NCI-H82 treated with DMSO at 0.1 percent for 48 hours (cell line): ENCODE measurements at regions not wholly inside any gene's neighbourhood (a gene's known extent, or its start where the extent isn't known, plus 50 kb on each side); places are given as distances from the start of the nearest gene placed in this dataset.
"Not testable (repeated sequence)": the region's sequence is repeated elsewhere in the genome, so short reads cannot be mapped to it uniquely, and the experiment has no call there.

Experiments
- DNase-seq: peaks from one replicate; lab custom pipeline; 2025; ENCODE audit not compliant: unreplicated experiment; lab: John Stamatoyannopoulos, UW

DNA sequence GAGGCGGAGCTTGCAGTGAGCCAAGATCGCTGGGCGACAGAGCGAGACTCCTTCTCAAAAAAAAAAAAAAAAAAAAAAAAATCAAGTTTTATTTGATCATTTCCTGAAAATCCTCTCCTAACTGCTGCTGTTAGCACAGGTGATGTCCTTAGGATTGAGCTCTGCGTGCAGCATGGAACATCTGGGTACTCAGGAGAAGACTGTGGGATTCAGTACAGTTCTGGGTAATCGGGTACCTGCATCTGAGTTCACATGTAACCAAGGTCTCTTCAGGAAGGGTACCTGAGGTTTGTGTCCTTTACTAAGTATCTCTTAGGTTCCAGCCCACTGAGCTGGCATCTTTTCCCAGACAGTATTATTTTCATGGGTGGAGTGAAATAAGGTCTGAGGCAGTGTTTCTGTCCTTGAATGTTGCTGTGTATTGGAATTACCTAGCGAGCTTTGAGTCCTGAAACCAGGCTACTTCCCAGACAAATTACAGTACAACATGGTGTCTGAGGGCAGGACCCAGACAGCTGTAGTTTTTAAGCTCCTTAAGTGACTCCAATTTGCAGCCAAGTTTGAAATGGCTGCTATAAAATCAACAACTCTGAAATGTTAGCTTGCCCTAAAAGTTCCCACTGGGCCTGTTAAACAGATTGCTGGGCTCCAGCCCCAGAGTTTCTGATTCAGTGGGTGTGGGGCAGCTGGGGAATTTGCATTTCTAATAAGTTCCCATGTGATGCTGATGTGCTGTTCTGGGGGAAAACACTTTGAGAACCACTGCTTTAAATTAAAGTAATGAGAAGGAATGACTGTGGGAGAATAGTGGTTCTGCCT lies 120.5 kb downstream of the PMAIP1 start:
- no peak for DNase-seq

DNA sequence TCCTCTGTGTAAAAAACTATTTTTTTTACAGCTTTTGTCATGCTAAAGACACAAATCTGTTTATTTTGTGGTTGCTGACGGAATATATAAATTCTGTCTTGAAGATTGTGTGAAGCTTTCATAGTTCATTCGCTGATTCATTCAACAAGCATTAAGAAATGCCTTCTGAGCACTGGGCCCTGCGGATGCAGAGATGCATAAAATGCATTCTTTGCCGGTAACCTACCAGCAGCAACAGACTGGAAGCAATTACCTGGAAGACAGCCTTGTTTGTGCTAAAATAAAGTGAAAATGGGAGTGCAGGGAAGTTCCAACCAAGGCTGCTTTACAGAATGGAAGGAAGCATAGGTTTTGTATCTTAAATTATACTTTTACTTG lies 119.7 kb downstream of the PMAIP1 start:
- DNase-seq: no peak

DNA sequence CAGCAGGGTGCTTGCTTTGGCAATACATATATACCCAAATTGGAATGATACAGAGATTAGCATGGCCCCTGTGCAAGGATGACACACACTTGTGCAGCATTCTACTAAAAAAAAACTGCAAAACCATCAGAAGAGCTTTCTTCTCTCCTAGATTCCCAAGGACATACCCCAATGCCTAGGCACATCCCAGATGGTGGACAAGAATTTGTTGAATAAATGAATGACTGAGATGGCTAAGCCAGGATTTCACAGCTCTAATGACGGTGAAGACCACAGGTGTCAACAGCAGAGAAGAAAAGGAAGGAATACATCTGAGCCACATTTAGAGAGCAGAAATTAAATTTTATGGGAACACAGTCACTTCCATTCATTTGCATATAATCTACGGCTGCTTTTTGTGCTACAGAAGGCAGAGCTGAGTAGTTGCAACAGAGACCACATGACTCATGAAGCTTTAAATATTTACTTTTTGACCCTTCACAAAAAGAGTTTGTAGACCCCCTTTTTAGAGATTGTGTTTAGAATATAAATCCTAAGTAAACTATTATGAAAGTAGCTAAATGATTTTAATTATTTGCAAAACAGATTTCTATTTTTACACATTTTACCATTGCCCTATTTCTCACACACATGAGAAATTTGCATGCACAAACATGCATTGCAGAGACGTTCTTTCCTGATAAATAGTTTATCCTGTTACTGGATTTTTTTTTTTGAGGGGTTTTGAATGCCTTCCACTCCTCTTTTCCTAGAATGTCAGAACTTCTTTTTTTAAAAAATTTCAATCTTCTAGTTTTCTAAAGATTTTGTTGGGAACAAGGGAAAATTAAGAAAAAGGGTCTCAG lies 119.0 kb downstream of the PMAIP1 start:
- DNase-seq: no peak

DNA sequence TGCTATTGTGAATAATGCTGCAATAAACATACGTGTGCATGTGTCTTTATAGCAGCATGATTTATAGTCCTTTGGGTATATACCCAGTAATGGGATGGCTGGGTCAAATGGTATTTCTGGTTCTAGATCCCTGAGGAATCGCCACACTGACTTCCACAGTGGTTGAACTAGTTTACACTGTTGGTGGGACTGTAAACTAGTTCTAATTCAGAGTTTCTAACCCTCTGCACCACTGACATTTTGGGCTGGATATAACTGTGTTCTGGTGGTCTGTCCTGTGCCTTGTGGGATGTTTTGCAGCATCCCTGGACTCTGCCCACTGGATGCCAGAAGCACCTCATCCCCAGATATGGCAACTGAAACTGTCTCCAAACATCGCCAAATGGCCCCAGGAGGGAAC lies 118.3 kb downstream of the PMAIP1 start:
- DNase-seq: not testable (repeated sequence)

DNA sequence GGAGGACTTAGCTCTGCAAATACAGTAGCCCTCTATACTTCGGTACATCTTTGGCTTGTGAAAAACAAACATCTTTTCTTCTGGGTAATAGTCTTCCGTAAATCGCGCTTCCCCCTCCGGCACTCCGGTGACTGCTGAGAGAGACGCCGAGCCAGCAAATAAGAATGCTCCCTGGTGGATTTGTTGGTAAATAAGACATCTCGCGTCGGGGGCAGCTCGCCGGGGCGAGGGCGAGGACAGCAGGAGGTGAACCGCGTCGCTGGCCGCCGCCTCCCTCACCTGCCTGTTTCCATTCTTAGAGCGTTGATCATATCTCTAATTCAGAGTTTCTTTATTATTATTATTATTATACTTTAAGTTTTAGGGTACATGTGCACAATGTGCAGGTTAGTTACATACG lies 117.6 kb downstream of the PMAIP1 start:
- DNase-seq: no peak

DNA sequence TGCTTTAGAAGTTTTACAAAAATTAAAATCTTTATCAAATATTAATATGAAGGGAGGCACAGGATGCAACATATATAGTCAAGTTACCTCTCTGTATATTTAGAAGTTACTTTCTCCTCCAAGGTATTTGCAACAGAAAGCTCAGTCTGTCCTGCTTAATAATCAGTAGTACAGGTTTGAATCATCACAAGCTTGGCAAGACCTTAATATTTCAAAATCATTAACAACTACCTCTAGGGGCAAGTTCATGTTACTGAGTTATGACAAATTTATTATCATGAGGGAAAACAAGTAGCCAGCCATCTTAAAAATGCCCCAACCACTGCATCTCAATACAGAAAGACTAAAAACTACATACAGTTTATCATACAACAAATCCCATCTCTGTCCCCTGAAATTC lies 116.0 kb downstream of the PMAIP1 start:
- not testable (repeated sequence) for DNase-seq

DNA sequence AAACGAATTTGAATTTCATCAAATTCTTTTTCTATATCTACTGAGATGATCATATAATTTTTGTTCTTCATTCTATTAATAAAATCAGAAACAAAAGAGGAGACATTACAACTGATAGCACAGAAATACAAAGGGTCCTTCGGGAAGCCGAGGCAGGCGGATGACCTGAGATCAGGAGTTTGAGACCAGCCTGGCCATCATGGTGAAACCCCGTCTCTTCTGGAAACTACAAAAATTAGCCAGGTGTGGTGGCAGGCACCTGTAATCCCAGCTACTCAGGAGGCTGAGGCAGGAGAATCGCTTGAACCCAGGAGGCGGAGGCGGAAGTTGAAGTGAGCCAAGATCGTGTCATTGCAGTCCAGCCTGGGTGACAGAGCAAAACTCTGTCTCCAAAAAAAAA lies 113.4 kb downstream of the PMAIP1 start:
- not testable (repeated sequence) for DNase-seq

- no peak for DNase-seq
Measured at GRCh38 chr18:60010984-60011383, 111.2 kb downstream of the PMAIP1 start.

GRCh38 chr18:60010513-60010912 lies 110.7 kb downstream of the PMAIP1 start:
- no peak for DNase-seq

- DNase-seq: no peak
Measured at GRCh38 chr18:60007661-60008060, 107.9 kb downstream of the PMAIP1 start.

GRCh38 chr18:60003610-60004185 lies 103.9 kb downstream of the PMAIP1 start:
- DNase-seq: peak; percentile 44

- DNase-seq: no peak
Measured at GRCh38 chr18:59996370-59996966, 96.7 kb downstream of the PMAIP1 start.

GRCh38 chr18:59994357-59994756 lies 94.6 kb downstream of the PMAIP1 start:
- no peak for DNase-seq

GRCh38 chr18:59993560-59993959 lies 93.8 kb downstream of the PMAIP1 start:
- DNase-seq: no peak

GRCh38 chr18:59990121-59990823 lies 90.5 kb downstream of the PMAIP1 start:
- DNase-seq: no peak

DNA sequence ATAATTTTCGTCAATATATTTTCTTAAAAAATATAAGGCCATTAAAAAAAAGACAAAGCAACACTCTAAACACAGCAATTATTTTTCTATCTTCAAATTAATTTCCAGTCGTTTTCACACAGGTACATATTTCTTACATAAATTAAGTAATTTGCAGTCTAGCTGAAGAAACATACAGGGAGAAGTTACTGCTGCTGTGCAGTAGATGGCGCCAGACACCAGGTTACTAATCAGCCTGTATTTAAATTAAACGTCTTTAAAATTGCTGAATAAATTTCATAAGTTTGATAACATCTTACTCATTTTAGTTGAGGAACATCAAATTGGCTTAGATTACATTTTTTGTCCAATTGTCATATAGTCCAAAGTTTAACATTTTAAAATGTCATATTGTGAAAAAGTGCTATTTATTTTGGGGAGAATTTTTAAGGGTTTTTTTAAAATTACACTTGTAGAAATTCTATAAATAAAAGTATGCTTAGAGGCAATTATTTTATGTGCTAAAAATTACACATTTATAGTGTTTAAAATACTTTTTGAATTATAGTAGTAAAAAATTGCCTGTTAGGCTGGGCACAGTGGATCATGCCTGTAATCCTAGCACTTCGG lies 88.4 kb downstream of the PMAIP1 start:
- peak; percentile 10 for DNase-seq

DNA sequence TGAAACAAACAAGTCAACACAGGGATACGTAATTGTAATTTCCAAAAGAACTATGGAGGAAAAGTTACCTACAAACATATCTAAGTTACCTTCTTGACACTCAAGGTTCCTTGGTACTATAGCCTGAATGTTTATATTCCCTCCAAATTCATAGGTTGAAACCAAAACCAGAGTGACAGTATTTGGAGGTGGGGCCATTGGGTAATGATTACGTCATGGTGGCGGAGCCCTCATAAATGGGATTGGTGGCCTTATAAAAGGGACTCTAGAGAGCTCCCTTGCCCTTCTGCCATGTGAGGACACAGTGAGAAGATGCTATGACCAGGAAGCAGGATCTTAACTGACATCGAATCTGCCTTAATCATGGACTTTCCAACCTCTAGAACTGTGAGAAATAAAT lies 87.3 kb downstream of the PMAIP1 start:
- no peak for DNase-seq

DNA sequence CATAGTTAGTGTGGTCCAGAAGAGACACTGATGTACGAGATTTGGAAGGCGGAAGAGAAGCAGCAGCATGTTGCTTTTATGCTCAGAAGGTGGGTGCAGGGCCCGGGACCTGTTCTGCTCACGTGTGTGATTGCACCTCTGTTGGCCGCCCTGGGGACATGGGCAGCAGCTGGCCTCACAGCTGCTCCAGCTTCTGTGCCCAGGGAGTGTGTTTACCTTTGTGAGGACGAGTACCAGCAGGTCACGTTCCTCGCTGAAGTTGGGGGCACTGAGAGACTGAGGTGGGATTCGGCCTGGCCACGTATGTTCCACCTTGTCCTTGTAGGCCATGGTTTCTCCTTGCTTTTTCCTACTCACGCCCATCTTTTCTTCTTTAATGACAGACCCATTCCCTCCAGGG lies 86.3 kb downstream of the PMAIP1 start:
- no peak for DNase-seq

- DNase-seq: no peak
Measured at GRCh38 chr18:59985289-59985688, 85.5 kb downstream of the PMAIP1 start.

GRCh38 chr18:59983506-59983905 lies 83.7 kb downstream of the PMAIP1 start:
- DNase-seq: no peak
